SU-DHL-6 (cell line): ENCODE measurements at regions not wholly inside any gene's neighbourhood (a gene's known extent, or its start where the extent isn't known, plus 50 kb on each side); places are given as distances from the start of the nearest gene placed in this dataset.

Source experiments
- H2AFZ ChIP-seq: fragments of 200-600 bp; sonication (generic); 2 replicates; pipeline ENCODE4 v1.6.1; 2014; ENCODE audit warnings: low read depth, mild to moderate bottlenecking, moderate library complexity, mixed read lengths, antibody characterized with exemption, low read length; ENCODE audit not compliant: severe bottlenecking
- H3F3A ChIP-seq: fragments of 200-600 bp; shearing (Covaris generic); 2 replicates; pipeline ENCODE4 v1.6.0; 2016; ENCODE audit warnings: antibody characterized with exemption, mild to moderate bottlenecking; ENCODE audit not compliant: insufficient read depth
- H3K27ac ChIP-seq: fragments of 200-600 bp; sonication (generic); 2 replicates; pipeline ENCODE4 v1.5.1; 2016; ENCODE audit warnings: low read depth, mild to moderate bottlenecking, low read length, moderate library complexity, mixed read lengths
- H3K27me3 ChIP-seq: fragments of 200-600 bp; sonication (generic), shearing (Covaris generic); 2 replicates; pipeline ENCODE4 v1.6.0; 2014; ENCODE audit warnings: mild to moderate bottlenecking, low read length
- H3K36me3 ChIP-seq: fragments of 200-600 bp; sonication (generic); 2 replicates; pipeline ENCODE4 v1.6.1; 2014; ENCODE audit warnings: mild to moderate bottlenecking, low read length, mixed read lengths
- H3K4me2 ChIP-seq: fragments of 300-600, 200-600 bp; shearing (Covaris generic), sonication (generic); 2 replicates; pipeline ENCODE4 v1.6.0; 2014; ENCODE audit warnings: low read length, low read depth, mild to moderate bottlenecking; ENCODE audit not compliant: poor library complexity, severe bottlenecking
- H3K4me3 ChIP-seq: fragments of 200-600 bp; sonication (generic); 2 replicates; pipeline ENCODE4 v1.5.1; 2014; ENCODE audit warnings: antibody characterized with exemption, low read length, mild to moderate bottlenecking, mixed read lengths; ENCODE audit not compliant: insufficient read depth, poor library complexity, severe bottlenecking
- H3K79me2 ChIP-seq: fragments of 200-600 bp; sonication (generic); 2 replicates; pipeline ENCODE4 v1.6.1; 2014; ENCODE audit warnings: mild to moderate bottlenecking, low read length, moderate library complexity; ENCODE audit not compliant: insufficient read depth
- H3K9ac ChIP-seq: fragments of 200-600 bp; sonication (generic); 2 replicates; pipeline ENCODE4 v1.7.0; 2014; ENCODE audit warnings: mild to moderate bottlenecking, low read length
- H3K9me2 ChIP-seq: fragments of 200-600 bp; sonication (generic); replicated peaks from 2 replicates; pipeline ENCODE4 v1.6.1; 2014; ENCODE audit warnings: low read length; ENCODE audit not compliant: insufficient read depth
- H3K9me3 ChIP-seq: fragments of 200-600 bp; sonication (generic); 2 replicates; pipeline ENCODE4 v1.6.1; 2014; ENCODE audit warnings: low read length, mixed read lengths; ENCODE audit not compliant: insufficient read depth
- H4K20me1 ChIP-seq: fragments of 200-600 bp; sonication (generic); 2 replicates; pipeline ENCODE4 v1.6.1; 2014; ENCODE audit warnings: low read depth, mild to moderate bottlenecking, antibody characterized with exemption, low read length, moderate library complexity, mixed read lengths
- CTCF ChIP-seq: fragments of 200-600 bp; sonication (generic); IDR thresholded peaks from one replicate; pipeline ENCODE4 v1.5.1; 2017; ENCODE audit warnings: antibody characterized with exemption, mild to moderate bottlenecking, low read length, moderate library complexity; ENCODE audit not compliant: insufficient read depth, poor library complexity, severe bottlenecking
- EZH2phosphoT487 ChIP-seq: fragments of 200-600 bp; sonication (generic), shearing (Covaris generic); conservative IDR thresholded peaks from 2 replicates; pipeline ENCODE4 v1.6.1; 2018; ENCODE audit warnings: mild to moderate bottlenecking, antibody characterized with exemption, low read length, moderate library complexity, mixed read lengths

- Histone ChIP-seq H3K79me2 (no peaks in the 10 kb centered on the region), H3K27ac (no peak overlapping the region), H3K9me3 (no peaks in the 10 kb centered on the region)
Measured at GRCh38 chr16:85263239-85263585, 150.9 kb upstream of the CIBAR2 start.

GRCh38 chr16:85264752-85265151 is 152.5 kb upstream of the CIBAR2 start:
- no peaks in the 10 kb centered on the region for H3K36me3 ChIP-seq
- TF ChIP-seq CTCF (no peak), EZH2phosphoT487 (no peak)
- H3F3A ChIP-seq, result no peaks in the 10 kb centered on the region
- no peak overlapping the region for H3K9ac ChIP-seq
- no peak overlapping the region for H3K4me3 ChIP-seq
- H3K27me3 ChIP-seq, result no peaks in the 10 kb centered on the region
- H3K4me2 ChIP-seq, result no peak overlapping the region
- H4K20me1 ChIP-seq, result no peaks in the 10 kb centered on the region
- H3K9me3 ChIP-seq, result no peaks in the 10 kb centered on the region
- H3K27ac ChIP-seq, result no peak overlapping the region
- H3K79me2 ChIP-seq, result no peaks in the 10 kb centered on the region
- no peaks in the 10 kb centered on the region for H3K9me2 ChIP-seq
- H2AFZ ChIP-seq, result no peak overlapping the region

More at GRCh38 chr16:85263239-85263585, 150.9 kb upstream of the CIBAR2 start:
- Histone ChIP-seq H3F3A (no peaks in the 10 kb centered on the region), H3K4me3 (no peak overlapping the region), H3K4me2 (no peak overlapping the region), H3K27me3 (no peaks in the 10 kb centered on the region), H3K36me3 (no peaks in the 10 kb centered on the region), H3K9me2 (no peaks in the 10 kb centered on the region), H2AFZ (no peak overlapping the region), H4K20me1 (no peaks in the 10 kb centered on the region), H3K9ac (no peak overlapping the region)
- TF ChIP-seq EZH2phosphoT487, result no peak
- no peak for TF ChIP-seq CTCF

GRCh38 chr16:85265161-85265784 is 153.0 kb upstream of the CIBAR2 start:
- Histone ChIP-seq H4K20me1 (no peaks in the 10 kb centered on the region), H3K4me3 (no peak overlapping the region), H3K27me3 (no peaks in the 10 kb centered on the region), H3K9ac (no peak overlapping the region), H3F3A (no peaks in the 10 kb centered on the region), H3K79me2 (no peaks in the 10 kb centered on the region), H3K27ac (no peak overlapping the region), H3K9me2 (no peaks in the 10 kb centered on the region), H2AFZ (no peak overlapping the region), H3K9me3 (no peaks in the 10 kb centered on the region), H3K4me2 (no peak overlapping the region), H3K36me3 (no peaks in the 10 kb centered on the region)
- TF ChIP-seq CTCF (no peak), EZH2phosphoT487 (no peak)

GRCh38 chr16:85265810-85266209 is 153.5 kb upstream of the CIBAR2 start:
- Histone ChIP-seq H3F3A (no peaks in the 10 kb centered on the region), H3K27ac (no peak overlapping the region), H3K4me3 (no peak overlapping the region), H3K9ac (no peak overlapping the region), H3K9me3 (no peaks in the 10 kb centered on the region), H3K4me2 (no peak overlapping the region), H3K9me2 (no peaks in the 10 kb centered on the region), H3K79me2 (no peaks in the 10 kb centered on the region), H3K27me3 (no peaks in the 10 kb centered on the region), H4K20me1 (no peaks in the 10 kb centered on the region), H2AFZ (no peak overlapping the region), H3K36me3 (no peaks in the 10 kb centered on the region)
- TF ChIP-seq CTCF (no peak), EZH2phosphoT487 (no peak)
